ENCODE measurements at regions not wholly inside any gene's neighbourhood (a gene's known extent, or its start where the extent isn't known, plus 50 kb on each side); places are given as distances from the start of the nearest gene placed in this dataset.

DNA sequence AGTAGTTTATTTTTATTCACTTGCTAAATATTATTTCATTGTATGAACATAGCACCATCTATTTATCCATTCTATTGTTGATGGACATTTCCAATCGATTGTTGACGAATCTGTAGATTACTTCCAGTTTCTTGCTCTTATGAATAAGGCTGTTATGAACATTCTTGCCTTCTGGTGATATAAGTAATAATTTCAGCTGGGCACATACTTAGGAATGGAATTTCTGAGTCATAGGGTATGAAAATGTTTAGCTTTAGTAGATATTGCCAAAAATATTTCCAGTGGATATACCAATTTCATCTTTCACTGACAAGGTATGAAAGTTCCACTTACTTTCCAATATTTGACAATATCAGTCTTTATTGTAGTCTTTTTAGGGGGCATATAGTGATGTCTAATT is 468.5 kb downstream of the ETNK1 start:
- TF ChIP-seq, protein P1, sequence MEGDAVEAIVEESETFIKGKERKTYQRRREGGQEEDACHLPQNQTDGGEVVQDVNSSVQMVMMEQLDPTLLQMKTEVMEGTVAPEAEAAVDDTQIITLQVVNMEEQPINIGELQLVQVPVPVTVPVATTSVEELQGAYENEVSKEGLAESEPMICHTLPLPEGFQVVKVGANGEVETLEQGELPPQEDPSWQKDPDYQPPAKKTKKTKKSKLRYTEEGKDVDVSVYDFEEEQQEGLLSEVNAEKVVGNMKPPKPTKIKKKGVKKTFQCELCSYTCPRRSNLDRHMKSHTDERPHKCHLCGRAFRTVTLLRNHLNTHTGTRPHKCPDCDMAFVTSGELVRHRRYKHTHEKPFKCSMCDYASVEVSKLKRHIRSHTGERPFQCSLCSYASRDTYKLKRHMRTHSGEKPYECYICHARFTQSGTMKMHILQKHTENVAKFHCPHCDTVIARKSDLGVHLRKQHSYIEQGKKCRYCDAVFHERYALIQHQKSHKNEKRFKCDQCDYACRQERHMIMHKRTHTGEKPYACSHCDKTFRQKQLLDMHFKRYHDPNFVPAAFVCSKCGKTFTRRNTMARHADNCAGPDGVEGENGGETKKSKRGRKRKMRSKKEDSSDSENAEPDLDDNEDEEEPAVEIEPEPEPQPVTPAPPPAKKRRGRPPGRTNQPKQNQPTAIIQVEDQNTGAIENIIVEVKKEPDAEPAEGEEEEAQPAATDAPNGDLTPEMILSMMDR (IDR thresholded peaks at IDR 0.05; ENCODE audit: low read depth, low read length, missing control alignments), result no peak
- H3K4me3 ChIP-seq (ENCODE audit: low read depth, low read length), result no peak overlapping the region
- no peak for DNase-seq (ENCODE audit: low read depth)

GRCh38 chr12:23096321-23096720 is 471.4 kb downstream of the ETNK1 start:
- H3K4me3 ChIP-seq (ENCODE audit: low read depth, low read length), result no peak overlapping the region
- DNase-seq (ENCODE audit: low read depth), result no peak
- TF ChIP-seq, protein P1 (IDR thresholded peaks at IDR 0.05; ENCODE audit: low read depth, low read length, missing control alignments), result no peak

DNA sequence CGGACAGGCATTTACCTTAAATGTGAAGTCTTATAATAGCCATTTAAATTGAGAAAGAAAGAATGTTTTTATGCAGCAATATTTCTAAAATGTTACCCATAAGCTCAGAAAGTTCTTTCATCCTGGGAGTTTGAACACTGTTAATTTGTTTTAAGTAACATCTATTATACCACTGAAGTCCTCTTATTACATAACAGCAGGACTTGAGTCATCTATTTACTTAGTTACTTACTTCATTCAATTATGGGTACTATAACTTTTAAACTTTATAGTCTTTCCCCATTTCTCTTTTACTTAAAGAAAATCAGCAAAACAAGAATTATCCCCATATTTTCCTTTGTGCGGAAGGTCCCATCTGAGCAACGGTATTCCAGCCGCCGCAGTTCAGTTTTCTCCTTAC is 473.1 kb downstream of the ETNK1 start:
- TF ChIP-seq, protein P1 (IDR thresholded peaks at IDR 0.05; ENCODE audit: low read depth, low read length, missing control alignments), result no peak

GRCh38 chr12:23098517-23098916 is 473.5 kb downstream of the ETNK1 start:
- DNase-seq (ENCODE audit: low read depth), result no peak
- TF ChIP-seq, protein P1 (IDR thresholded peaks at IDR 0.05; ENCODE audit: low read depth, low read length, missing control alignments), result no peak
- no peak overlapping the region for H3K4me3 ChIP-seq (ENCODE audit: low read depth, low read length)

More for the DNA sequence above, 473.1 kb downstream of the ETNK1 start:
- H3K4me3 ChIP-seq (ENCODE audit: low read depth, low read length), result no peak overlapping the region
- DNase-seq (ENCODE audit: low read depth), result no peak

DNA sequence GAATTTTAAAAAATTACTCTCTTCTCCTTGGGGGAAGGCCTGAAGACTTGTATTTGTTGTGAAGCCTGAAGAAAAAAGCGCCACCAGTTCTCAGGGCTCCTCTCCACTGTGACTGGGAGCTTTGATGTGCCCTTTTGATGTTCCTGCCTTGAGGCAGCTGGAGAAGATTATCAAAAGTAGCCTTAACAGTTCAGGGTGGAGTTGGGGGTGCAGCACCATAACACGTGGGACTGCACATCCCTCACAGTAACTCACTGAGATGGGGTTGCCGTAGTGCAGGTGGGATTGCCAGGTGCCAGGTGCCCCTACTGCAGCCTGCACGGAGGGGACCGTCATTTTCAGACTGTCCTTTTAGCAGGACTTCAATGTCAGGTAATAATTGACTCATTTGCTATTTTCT is 474.1 kb downstream of the ETNK1 start:
- H3K4me3 ChIP-seq (ENCODE audit: low read depth, low read length), result no peak overlapping the region
- no peak for DNase-seq (ENCODE audit: low read depth)
- TF ChIP-seq, protein P1 (IDR thresholded peaks at IDR 0.05; ENCODE audit: low read depth, low read length, missing control alignments), result no peak

- DNase-seq (ENCODE audit: low read depth), result no peak
- no peak overlapping the region for H3K4me3 ChIP-seq (ENCODE audit: low read depth, low read length)
- TF ChIP-seq, protein P1 (IDR thresholded peaks at IDR 0.05; ENCODE audit: low read depth, low read length, missing control alignments), result no peak
Measured at GRCh38 chr12:23099604-23100003, 474.6 kb downstream of the ETNK1 start.

DNA sequence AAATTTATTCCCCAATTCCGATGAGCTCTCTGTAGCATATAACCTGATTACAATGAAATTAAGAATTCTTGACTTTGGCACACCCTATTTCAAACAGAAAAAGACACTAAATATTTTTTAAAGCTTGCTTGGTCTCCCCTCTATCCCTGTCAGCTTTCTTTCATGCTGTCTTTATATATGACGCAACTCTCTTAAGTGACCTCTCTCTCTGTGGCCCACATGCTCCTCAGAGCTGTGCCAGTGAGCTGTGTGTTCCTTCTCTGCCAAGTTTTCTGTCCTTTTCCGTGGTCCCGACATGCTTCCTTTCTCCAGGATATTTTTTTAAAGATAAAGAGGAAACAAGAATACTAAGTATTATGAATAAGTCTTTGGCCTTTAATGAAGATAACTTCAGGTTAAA is 484.0 kb downstream of the ETNK1 start:
- no peak overlapping the region for H3K4me3 ChIP-seq (ENCODE audit: low read depth, low read length)
- DNase-seq (ENCODE audit: low read depth), result no peak
- TF ChIP-seq, protein P1 (IDR thresholded peaks at IDR 0.05; ENCODE audit: low read depth, low read length, missing control alignments), result no peak
